Activated CD4-positive, CD25-positive, alpha-beta regulatory T cell treated with anti-CD3 and anti-CD28 coated beads, Interleukin-2, amount 50 U/mL, for 72 hours (primary cell): ENCODE measurements at regions not wholly inside any gene's neighbourhood (a gene's known extent, or its start where the extent isn't known, plus 50 kb on each side); places are given as distances from the start of the nearest gene placed in this dataset.
"Not testable (repeated sequence)": the region's sequence is repeated elsewhere in the genome, so short reads cannot be mapped to it uniquely, and the experiment has no call there.

Experiments used
- DNase-seq: peaks from one replicate; pipeline ENCODE4 v3.0.0; 2021

- no peak for DNase-seq
Measured at GRCh38 chr21:38614558-38614957, 116.3 kb upstream of the ERG start.

GRCh38 chr21:38619480-38619879, 121.2 kb upstream of the ERG start:
- DNase-seq: no peak

GRCh38 chr21:38619992-38620479, 121.8 kb upstream of the ERG start:
- no peak for DNase-seq

- DNase-seq: no peak
Measured at GRCh38 chr21:38621132-38621531, 122.9 kb upstream of the ERG start.

GRCh38 chr21:38622081-38622826, 124.0 kb upstream of the ERG start:
- DNase-seq: no peak

GRCh38 chr21:38622827-38623209, 124.5 kb upstream of the ERG start:
- no peak for DNase-seq

GRCh38 chr21:38623552-38623951, 125.3 kb upstream of the ERG start:
- no peak for DNase-seq

- DNase-seq: no peak
Measured at GRCh38 chr21:38625000-38625399, 126.7 kb upstream of the ERG start.

- DNase-seq: no peak
Measured at GRCh38 chr21:38626306-38626705, 128.0 kb upstream of the ERG start.

- DNase-seq: no peak
Measured at GRCh38 chr21:38628349-38628748, 130.1 kb upstream of the ERG start.

GRCh38 chr21:38631206-38631605, 132.9 kb upstream of the ERG start:
- DNase-seq: no peak

- no peak for DNase-seq
Measured at GRCh38 chr21:38631676-38632075, 133.4 kb upstream of the ERG start.

- DNase-seq: no peak
Measured at GRCh38 chr21:38637161-38637560, 138.9 kb upstream of the ERG start.

- no peak for DNase-seq
Measured at GRCh38 chr21:38639571-38640354, 141.5 kb upstream of the ERG start.

- DNase-seq: not testable (repeated sequence)
Measured at GRCh38 chr21:38640355-38640742, 142.1 kb upstream of the ERG start.

- no peak for DNase-seq
Measured at GRCh38 chr21:38643404-38644023, 145.2 kb upstream of the ERG start.

- DNase-seq: no peak
Measured at GRCh38 chr21:38645282-38645681, 147.0 kb upstream of the ERG start.

- no peak for DNase-seq
Measured at GRCh38 chr21:38646213-38646837, 148.0 kb upstream of the ERG start.

GRCh38 chr21:38649120-38649519, 150.8 kb upstream of the ERG start:
- DNase-seq: no peak

- DNase-seq: no peak
Measured at GRCh38 chr21:38651570-38651969, 153.3 kb upstream of the ERG start.

- no peak for DNase-seq
Measured at GRCh38 chr21:38652396-38652795, 153.3 kb upstream of the ETS2 start.

- no peak for DNase-seq
Measured at GRCh38 chr21:38654580-38654979, 151.1 kb upstream of the ETS2 start.

GRCh38 chr21:38658511-38658910, 147.2 kb upstream of the ETS2 start:
- no peak for DNase-seq
